HEK293 (cell line): ENCODE measurements at regions not wholly inside any gene's neighbourhood (a gene's known extent, or its start where the extent isn't known, plus 50 kb on each side); places are given as distances from the start of the nearest gene placed in this dataset.

ENCODE experiments used
- CTCF ChIA-PET: fragments of 350-600 bp; formaldehyde crosslinking; extraction: SDS; loops from one replicate; lab custom pipeline; 2021; ENCODE audit warnings: antibody characterized with exemption; lab: Yijun Ruan, JAX
- POLR2A ChIA-PET: fragments of 300-600 bp; formaldehyde crosslinking; extraction: SDS; loops from one replicate; lab custom pipeline; 2020; ENCODE audit warnings: antibody characterized with exemption, inconsistent platforms; lab: Yijun Ruan, JAX
- H3K27ac ChIP-seq: fragments of 200-500 bp; sonication (Bioruptor generic); 2 replicates; pipeline ENCODE4 v1.5.1; 2014; ENCODE audit warnings: low read depth, low read length, control low read depth, inconsistent platforms; ENCODE audit errors: extremely low read depth
- H3K36me3 ChIP-seq, 2 experiments: fragments of 200-500 bp in 1 of 2; sonication (Bioruptor generic) in 1 of 2; 1 replicate in 1 of 2; 2 replicates in 1 of 2; pipeline ENCODE4 v1.5.1; 2014 to 2017; ENCODE audit warnings: inconsistent platforms in 2 of 2, low read length in 2 of 2; ENCODE audit not compliant: control insufficient read depth in 2 of 2, insufficient read depth in 1 of 2
- H3K4me1 ChIP-seq: fragments of 200-500 bp; sonication (Bioruptor generic); 2 replicates; pipeline ENCODE4 v1.5.1; 2014; ENCODE audit warnings: mild to moderate bottlenecking, low read length, inconsistent platforms; ENCODE audit not compliant: control insufficient read depth, insufficient read depth
- H3K4me3 ChIP-seq: 2 replicates; pipeline ENCODE4 v1.5.1; 2011; ENCODE audit warnings: low read depth, mild to moderate bottlenecking, control low read depth, low read length, moderate library complexity
- H3K9me3 ChIP-seq: fragments of 200-500 bp; sonication (Bioruptor generic); 2 replicates; pipeline ENCODE4 v1.5.1; 2014; ENCODE audit warnings: low read depth, low read length, inconsistent platforms; ENCODE audit not compliant: control insufficient read depth, insufficient read depth
- KLF7 ChIP-seq: fragments of 450-650 bp; formaldehyde crosslinking; IDR thresholded peaks from 2 replicates; pipeline ENCODE4 v1.5.1; 2016; ENCODE audit warnings: missing biosample characterization, missing genetic modification characterization, borderline replicate concordance
- KLF8 ChIP-seq: fragments of 450-650 bp; formaldehyde crosslinking; IDR thresholded peaks from 2 replicates; pipeline ENCODE4 v1.5.1; 2016; ENCODE audit warnings: missing biosample characterization, missing genetic modification characterization
- SP7 ChIP-seq: fragments of 450-650 bp; formaldehyde crosslinking; IDR thresholded peaks from 2 replicates; pipeline ENCODE4 v1.5.1; 2016; ENCODE audit warnings: missing biosample characterization, missing genetic modification characterization
- ZBTB1 ChIP-seq: fragments of 450-650 bp; formaldehyde crosslinking; IDR thresholded peaks from 2 replicates; pipeline ENCODE4 v1.5.1; 2016; ENCODE audit warnings: missing biosample characterization, missing genetic modification characterization
- ZNF121 ChIP-seq: fragments of 450-650 bp; formaldehyde crosslinking; IDR thresholded peaks from 2 replicates; pipeline ENCODE4 v1.5.1; 2016; ENCODE audit warnings: missing biosample characterization, missing genetic modification characterization
- ZNF133 ChIP-seq: fragments of 450-650 bp; formaldehyde crosslinking; IDR thresholded peaks from 2 replicates; pipeline ENCODE4 v1.5.1; 2016; ENCODE audit warnings: missing biosample characterization, missing genetic modification characterization
- ZNF214 ChIP-seq: fragments of 450-650 bp; formaldehyde crosslinking; IDR thresholded peaks from 2 replicates; pipeline ENCODE4 v1.5.1; 2017; ENCODE audit warnings: missing biosample characterization, mild to moderate bottlenecking, missing genetic modification characterization, borderline replicate concordance
- ZNF501 ChIP-seq: fragments of 450-650 bp; formaldehyde crosslinking; IDR thresholded peaks from 2 replicates; pipeline ENCODE4 v1.5.1; 2016; ENCODE audit warnings: missing biosample characterization, missing genetic modification characterization
- ZNF548 ChIP-seq: fragments of 450-650 bp; formaldehyde crosslinking; IDR thresholded peaks from 2 replicates; pipeline ENCODE4 v1.5.1; 2016; ENCODE audit warnings: missing biosample characterization, missing genetic modification characterization
- ZNF558 ChIP-seq: fragments of 450-650 bp; formaldehyde crosslinking; IDR thresholded peaks from 2 replicates; pipeline ENCODE4 v1.5.1; 2016; ENCODE audit warnings: missing biosample characterization, missing genetic modification characterization
- ZNF768 ChIP-seq: fragments of 450-650 bp; formaldehyde crosslinking; IDR thresholded peaks from 2 replicates; pipeline ENCODE4 v1.5.1; 2018; ENCODE audit warnings: missing biosample characterization, mild to moderate bottlenecking, missing genetic modification characterization
- ZNF777 ChIP-seq: fragments of 450-650 bp; formaldehyde crosslinking; IDR thresholded peaks from 2 replicates; pipeline ENCODE4 v1.5.1; 2017; ENCODE audit warnings: missing biosample characterization, missing genetic modification characterization, borderline replicate concordance
- TF ChIP-seq, protein P1 (sequence below): fragments of 450-650 bp; formaldehyde crosslinking; IDR thresholded peaks from 2 replicates; pipeline ENCODE4 v1.5.1; 2017; ENCODE audit warnings: missing biosample characterization, missing genetic modification characterization

DNA sequence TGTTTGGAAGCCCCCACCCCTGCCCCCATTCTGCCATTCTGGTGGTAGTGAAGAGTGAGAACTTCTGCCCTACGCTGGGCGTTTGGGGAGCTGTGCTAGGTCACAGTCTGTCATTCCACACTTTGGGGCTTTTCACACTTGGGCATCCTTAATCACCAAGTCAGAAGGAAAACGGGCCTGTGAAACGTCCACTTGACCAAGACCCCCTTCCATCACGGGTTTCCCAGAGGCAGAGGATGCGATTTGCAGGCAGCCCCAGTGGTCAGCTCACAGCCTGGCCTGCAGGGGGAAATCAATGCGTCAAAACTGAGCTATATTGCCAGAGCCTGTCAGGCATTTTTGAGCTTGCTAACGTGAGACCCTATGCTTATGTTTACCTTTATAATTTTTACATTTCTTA, 663.3 kb upstream of the MGMT start:
- ChIA-PET CTCF (interaction anchor here (0.8 to 1.1 kb wide), 3 partner anchors 10 to 626 kb away, joined by 3 read pairs; no protein-coding TSS in a partner anchor), POLR2A (no interaction called here)
- Histone ChIP-seq H3K4me3 (no peak overlapping the region), H3K27ac (no peak overlapping the region), H3K4me1 (no peaks in the 10 kb centered on the region), H3K36me3 (no peaks in the 10 kb centered on the region), H3K9me3 (no peaks in the 10 kb centered on the region)
- no peak for TF ChIP-seq ZBTB1 (tag by site-specific recombination)

DNA sequence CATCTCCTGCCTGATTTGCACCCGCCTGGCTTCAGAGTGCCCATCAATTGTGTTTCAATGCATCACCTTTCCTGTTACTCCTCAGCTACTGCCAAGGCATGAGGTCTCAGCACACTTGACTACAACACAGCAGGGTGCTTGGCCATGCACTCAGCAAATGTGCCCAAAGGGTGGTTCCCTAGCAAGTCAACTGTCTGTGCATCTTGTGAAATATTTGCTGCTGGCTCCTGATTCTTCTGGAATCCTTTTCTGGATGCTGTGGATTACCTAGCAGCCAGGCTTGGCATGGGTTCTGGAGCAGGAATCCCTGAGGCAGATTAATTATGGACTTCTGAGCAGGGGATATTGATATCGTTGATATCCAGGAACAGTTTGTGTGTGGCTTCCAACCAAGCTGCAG, 662.6 kb upstream of the MGMT start:
- Histone ChIP-seq H3K4me1 (no peaks in the 10 kb centered on the region), H3K36me3 (no peaks in the 10 kb centered on the region), H3K9me3 (no peaks in the 10 kb centered on the region), H3K4me3 (no peak overlapping the region), H3K27ac (no peak overlapping the region)
- POLR2A ChIA-PET = no interaction called here
- no peak for TF ChIP-seq ZNF777 (tag by site-specific recombination)
- CTCF ChIA-PET = interaction anchor here (0.5 to 1.1 kb wide), 4 partner anchors 11 to 626 kb away, joined by 3 read pairs; no protein-coding TSS in a partner anchor

DNA sequence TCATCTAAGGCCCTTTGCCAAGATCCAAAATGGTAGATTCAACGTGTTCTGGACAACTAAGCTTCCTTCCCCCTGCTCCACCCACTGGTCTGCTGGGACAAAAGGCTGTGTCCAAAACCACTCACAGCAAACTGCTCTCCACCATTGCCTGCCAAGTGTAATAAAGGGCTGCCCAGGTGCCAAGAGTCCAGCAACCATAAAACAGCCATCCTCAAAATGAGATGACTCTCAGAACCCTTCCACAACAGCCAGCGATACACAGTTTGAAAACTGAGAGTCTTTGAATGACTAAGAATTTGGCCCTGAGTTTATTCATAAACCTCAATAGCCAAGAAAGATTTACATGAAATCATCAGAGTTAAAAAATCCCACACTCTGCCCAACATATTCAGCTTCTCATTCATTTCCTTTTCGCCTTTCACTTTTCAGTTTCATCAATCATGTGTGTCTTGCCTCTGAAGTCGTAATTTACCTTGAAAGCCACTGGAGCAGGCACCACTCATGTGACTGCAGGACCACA, 658.1 kb upstream of the MGMT start:
- H3K4me3 ChIP-seq = no peak overlapping the region
- ChIA-PET CTCF (no interaction called here), POLR2A (no interaction called here)
- no peak overlapping the region for H3K27ac ChIP-seq
- H3K36me3 ChIP-seq = no peaks in the 10 kb centered on the region
- no peaks in the 10 kb centered on the region for H3K9me3 ChIP-seq
- H3K4me1 ChIP-seq = no peaks in the 10 kb centered on the region
- TF ChIP-seq ZNF558 (tag by site-specific recombination) (no peak), KLF7 (tag by site-specific recombination) (no peak), ZNF121 (no peak), ZNF501 (tag by site-specific recombination) (no peak)

DNA sequence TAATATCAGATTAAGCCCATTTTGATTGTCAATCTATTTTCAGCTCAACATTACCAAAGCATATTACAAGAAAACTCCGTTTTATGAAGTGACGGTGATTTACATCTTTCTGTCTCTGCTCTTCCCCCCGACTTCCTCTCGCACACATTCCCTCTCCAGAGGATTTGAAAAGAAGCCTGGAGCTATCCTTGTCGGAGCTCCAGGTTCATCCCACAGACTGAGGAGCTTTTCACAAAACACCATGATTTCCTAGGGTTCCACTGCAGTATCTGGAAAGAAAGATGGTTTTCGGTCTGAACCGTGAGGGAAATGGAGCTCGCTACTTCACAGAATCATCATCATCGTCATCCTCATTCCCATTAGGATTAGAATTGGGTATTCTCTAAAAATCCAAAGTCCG, 655.5 kb upstream of the MGMT start:
- Histone ChIP-seq H3K36me3 (no peaks in the 10 kb centered on the region), H3K27ac (no peak overlapping the region), H3K4me3 (no peak overlapping the region), H3K9me3 (no peaks in the 10 kb centered on the region), H3K4me1 (no peaks in the 10 kb centered on the region)
- TF ChIP-seq, protein P1, sequence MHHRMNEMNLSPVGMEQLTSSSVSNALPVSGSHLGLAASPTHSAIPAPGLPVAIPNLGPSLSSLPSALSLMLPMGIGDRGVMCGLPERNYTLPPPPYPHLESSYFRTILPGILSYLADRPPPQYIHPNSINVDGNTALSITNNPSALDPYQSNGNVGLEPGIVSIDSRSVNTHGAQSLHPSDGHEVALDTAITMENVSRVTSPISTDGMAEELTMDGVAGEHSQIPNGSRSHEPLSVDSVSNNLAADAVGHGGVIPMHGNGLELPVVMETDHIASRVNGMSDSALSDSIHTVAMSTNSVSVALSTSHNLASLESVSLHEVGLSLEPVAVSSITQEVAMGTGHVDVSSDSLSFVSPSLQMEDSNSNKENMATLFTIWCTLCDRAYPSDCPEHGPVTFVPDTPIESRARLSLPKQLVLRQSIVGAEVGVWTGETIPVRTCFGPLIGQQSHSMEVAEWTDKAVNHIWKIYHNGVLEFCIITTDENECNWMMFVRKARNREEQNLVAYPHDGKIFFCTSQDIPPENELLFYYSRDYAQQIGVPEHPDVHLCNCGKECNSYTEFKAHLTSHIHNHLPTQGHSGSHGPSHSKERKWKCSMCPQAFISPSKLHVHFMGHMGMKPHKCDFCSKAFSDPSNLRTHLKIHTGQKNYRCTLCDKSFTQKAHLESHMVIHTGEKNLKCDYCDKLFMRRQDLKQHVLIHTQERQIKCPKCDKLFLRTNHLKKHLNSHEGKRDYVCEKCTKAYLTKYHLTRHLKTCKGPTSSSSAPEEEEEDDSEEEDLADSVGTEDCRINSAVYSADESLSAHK (tag by site-specific recombination) = no peak
- TF ChIP-seq ZNF133 (tag by site-specific recombination) = no peak
- ChIA-PET CTCF (no interaction called here), POLR2A (no interaction called here)

DNA sequence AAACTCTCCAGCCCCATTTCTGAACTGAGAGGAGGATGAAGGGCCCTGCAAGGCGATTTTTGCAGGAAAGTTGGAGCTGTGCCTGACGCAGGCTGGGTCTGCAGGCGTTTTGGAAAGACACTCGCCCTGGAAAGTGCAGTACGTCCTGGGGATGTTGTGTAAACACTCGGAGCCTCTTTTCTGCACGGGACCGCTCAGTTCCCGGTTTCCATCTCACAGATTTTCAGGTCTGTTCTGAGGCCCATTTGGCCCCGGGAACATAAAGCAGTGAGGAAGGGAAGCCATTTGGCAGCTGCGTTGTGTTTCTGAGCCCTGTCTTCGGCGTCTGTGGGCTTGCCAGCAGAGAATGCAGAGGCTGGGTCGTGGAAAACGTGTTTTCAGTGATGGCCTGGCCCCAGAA, 655.0 kb upstream of the MGMT start:
- H3K36me3 ChIP-seq = no peaks in the 10 kb centered on the region
- TF ChIP-seq ZNF214 (tag by site-specific recombination) (no peak), KLF8 (tag by site-specific recombination) (no peak), ZNF548 (tag by site-specific recombination) (no peak), ZNF768 (tag by site-specific recombination) (no peak), SP7 (tag by site-specific recombination) (no peak)
- H3K4me3 ChIP-seq = no peak overlapping the region
- H3K9me3 ChIP-seq = no peaks in the 10 kb centered on the region
- ChIA-PET POLR2A (no interaction called here), CTCF (no interaction called here)
- no peaks in the 10 kb centered on the region for H3K4me1 ChIP-seq
- H3K27ac ChIP-seq = no peak overlapping the region
